HepG2 (cell line): ENCODE measurements at regions not wholly inside any gene's neighbourhood (a gene's known extent, or its start where the extent isn't known, plus 50 kb on each side); places are given as distances from the start of the nearest gene placed in this dataset.

Experiments
- ATAC-seq: fragments of 200-7000 bp; cut with Tn5 transposase; 3 replicates; pipeline ENCODE4 v1.9.1; 2020; ENCODE audit warnings: mild to moderate bottlenecking, moderate library complexity
- BruUV-seq: library from RNA; stranded (reverse); fragments of 400-500 nt; replicated peaks from 2 replicates; lab custom pipeline; 2021; lab: Mats Ljungman, UMichigan
- CTCF ChIA-PET: fragments of 300-600 bp; formaldehyde crosslinking; extraction: SDS; loops from one replicate; lab custom pipeline; 2021; ENCODE audit warnings: low total read pairs, inconsistent platforms, low intra/inter-chr PET ratio; lab: Yijun Ruan, JAX
- POLR2A ChIA-PET: fragments of 350-600 bp; sonication (Branson Sonifier 250); formaldehyde crosslinking; loops from one replicate; lab custom pipeline; 2020; ENCODE audit warnings: antibody characterized with exemption, inconsistent platforms; lab: Yijun Ruan, JAX
- DNase-seq: peaks from one replicate; pipeline ENCODE4 v3.0.0-alpha.2; 2015; ENCODE audit warnings: low spot score
- FAIRE-seq: peaks from 3 replicates; lab custom pipeline; 2011; peaks lifted over from hg19 to GRCh38; lab: Jason Lieb, UNC
- H2AFZ ChIP-seq: one replicate; pipeline ENCODE4 v1.6.1; 2011; ENCODE audit warnings: low read length, inconsistent platforms
- H3K27ac ChIP-seq: fragments of 300-600 bp; 3 replicates; pipeline ENCODE4 v1.8.0; 2011; ENCODE audit warnings: mixed run types, mild to moderate bottlenecking, mixed read lengths, low read length, inconsistent platforms; ENCODE audit not compliant: insufficient read depth; ENCODE audit errors: extremely low read length
- H3K27me3 ChIP-seq, 2 experiments: fragments of 200-600 bp in 1 of 2; 2 replicates in 1 of 2; 3 replicates in 1 of 2; pipeline versions ENCODE4 v1.6.0 to v1.8.0; 2011; ENCODE audit warnings: low read length in 2 of 2, mild to moderate bottlenecking in 2 of 2, moderate library complexity in 2 of 2, inconsistent platforms in 1 of 2; ENCODE audit not compliant: insufficient read depth in 2 of 2, control insufficient read depth in 1 of 2
- H3K36me3 ChIP-seq, 2 experiments: fragments of 200-600 bp in 1 of 2; replicated peaks in 1 of 2; 2 replicates in 1 of 2; 3 replicates in 1 of 2; pipeline versions ENCODE4 v1.5.1 to v1.8.0; 2011; ENCODE audit warnings: low read length in 2 of 2, inconsistent platforms in 1 of 2; ENCODE audit not compliant: insufficient read depth in 2 of 2, control insufficient read depth in 1 of 2
- H3K4me1 ChIP-seq: 2 replicates; pipeline ENCODE4 v1.5.1; 2012; ENCODE audit warnings: low read length, inconsistent platforms; ENCODE audit not compliant: insufficient read depth
- H3K4me2 ChIP-seq: 2 replicates; pipeline ENCODE4 v1.6.0; 2011; ENCODE audit warnings: low read depth, low read length, inconsistent platforms
- H3K4me3 ChIP-seq, 3 experiments: fragments of 200-600 bp in 1 of 3; sonication (generic), shearing (Covaris generic) in 1 of 3; replicated peaks in 1 of 3; 2 replicates each; pipeline ENCODE4 v1.5.1; 2011 to 2016; ENCODE audit warnings: low read length in 3 of 3, inconsistent platforms in 2 of 3, low read depth in 2 of 3, mild to moderate bottlenecking in 2 of 3, control low read depth in 1 of 3, mixed read lengths in 1 of 3; ENCODE audit not compliant: insufficient read depth in 1 of 3
- H3K79me2 ChIP-seq: one replicate; pipeline ENCODE4 v1.6.1; 2011; ENCODE audit warnings: low read length, inconsistent platforms; ENCODE audit not compliant: insufficient read depth
- H3K9ac ChIP-seq: 2 replicates; pipeline ENCODE4 v1.6.0; 2011; ENCODE audit warnings: mild to moderate bottlenecking, low read depth, low read length, inconsistent platforms; ENCODE audit not compliant: insufficient read depth
- H3K9me3 ChIP-seq: 2 replicates; pipeline ENCODE4 v1.5.1; 2012; ENCODE audit warnings: mild to moderate bottlenecking, low read length
- H4K20me1 ChIP-seq: 2 replicates; pipeline ENCODE4 v1.6.0; 2011; ENCODE audit warnings: inconsistent platforms, mild to moderate bottlenecking, low read length, moderate library complexity; ENCODE audit not compliant: insufficient read depth
- ATF7 ChIP-seq, 2 experiments: fragments of 450-650 bp in 1 of 2; sonication (generic) in 1 of 2; formaldehyde crosslinking in 1 of 2; IDR thresholded peaks; 2 replicates each; pipeline versions ENCODE4 v1.4.0 to v1.6.1; 2016 to 2020; ENCODE audit warnings: antibody characterized with exemption in 1 of 2, mild to moderate bottlenecking in 1 of 2, missing genetic modification reagents in 1 of 2
- CREM ChIP-seq, 2 experiments: sonication (generic) in 1 of 2; formaldehyde crosslinking in 1 of 2; IDR thresholded peaks; 2 replicates each; pipeline versions ENCODE4 v1.4.0 to v1.6.1; 2016 to 2020; ENCODE audit warnings: antibody characterized with exemption in 1 of 2, mild to moderate bottlenecking in 1 of 2, missing genetic modification reagents in 1 of 2
- FLYWCH1 ChIP-seq: sonication (generic); formaldehyde crosslinking; IDR thresholded peaks from 2 replicates; pipeline ENCODE4 v1.8.1; 2023; ENCODE audit warnings: mild to moderate bottlenecking, missing genetic modification reagents
- HDAC1 ChIP-seq: sonication (generic); formaldehyde crosslinking; IDR thresholded peaks from 2 replicates; pipeline ENCODE4 v1.5.1; 2020; ENCODE audit warnings: mild to moderate bottlenecking, missing genetic modification reagents
- HES4 ChIP-seq: sonication (generic); formaldehyde crosslinking; IDR thresholded peaks from 2 replicates; pipeline ENCODE4 v1.9.0; 2021; ENCODE audit warnings: mild to moderate bottlenecking, missing genetic modification reagents, borderline replicate concordance
- MEIS2 ChIP-seq: sonication (generic); formaldehyde crosslinking; IDR thresholded peaks from 2 replicates; pipeline ENCODE4 v1.9.0; 2021; ENCODE audit warnings: mild to moderate bottlenecking, missing genetic modification reagents
- NR3C1 ChIP-seq: sonication (generic); formaldehyde crosslinking; IDR thresholded peaks from 2 replicates; pipeline ENCODE4 v1.4.0; 2020; ENCODE audit warnings: missing genetic modification reagents
- PBX2 ChIP-seq: IDR thresholded peaks from 2 replicates; pipeline ENCODE4 v1.6.1; 2016; ENCODE audit warnings: control low read depth
- RAD21 ChIP-seq: fragments of 450-650 bp; formaldehyde crosslinking; IDR thresholded peaks from 2 replicates; pipeline ENCODE4 v1.5.0; 2020; ENCODE audit warnings: mild to moderate bottlenecking
- RCOR2 ChIP-seq: IDR thresholded peaks from 2 replicates; pipeline ENCODE4 v1.6.1; 2016; ENCODE audit warnings: missing biosample characterization, missing genetic modification reagents
- RORA ChIP-seq: sonication (generic); formaldehyde crosslinking; IDR thresholded peaks from 2 replicates; pipeline ENCODE4 v1.5.0; 2020; ENCODE audit warnings: mild to moderate bottlenecking, missing genetic modification reagents, moderate library complexity
- SMAD3 ChIP-seq: sonication (generic); formaldehyde crosslinking; IDR thresholded peaks from 2 replicates; pipeline ENCODE4 v1.4.0; 2020; ENCODE audit warnings: missing genetic modification reagents
- XBP1 ChIP-seq: sonication (generic); formaldehyde crosslinking; IDR thresholded peaks from 2 replicates; pipeline ENCODE4 v1.5.0; 2020; ENCODE audit warnings: missing genetic modification reagents
- ZFP41 ChIP-seq: sonication (generic); formaldehyde crosslinking; IDR thresholded peaks from 2 replicates; pipeline ENCODE4 v1.4.0; 2020; ENCODE audit warnings: mild to moderate bottlenecking, missing genetic modification reagents, borderline replicate concordance
- ZNF121 ChIP-seq: sonication (generic); formaldehyde crosslinking; IDR thresholded peaks from 2 replicates; pipeline ENCODE4 v1.5.0; 2020; ENCODE audit warnings: mild to moderate bottlenecking, missing genetic modification reagents
- ZNF335 ChIP-seq: sonication (generic); formaldehyde crosslinking; IDR thresholded peaks from 2 replicates; pipeline ENCODE4 v1.4.0; 2020; ENCODE audit warnings: missing genetic modification reagents
- ZNF343 ChIP-seq: sonication (generic); formaldehyde crosslinking; IDR thresholded peaks from 2 replicates; pipeline ENCODE4 v1.4.0; 2020; ENCODE audit warnings: mild to moderate bottlenecking, missing genetic modification reagents
- ZNF367 ChIP-seq: sonication (generic); formaldehyde crosslinking; IDR thresholded peaks from 2 replicates; pipeline ENCODE4 v1.4.0; 2020; ENCODE audit warnings: missing genetic modification reagents, borderline replicate concordance
- ZNF629 ChIP-seq: sonication (generic); formaldehyde crosslinking; conservative IDR thresholded peaks from 2 replicates; pipeline ENCODE4 v1.5.0; 2020; ENCODE audit warnings: missing genetic modification reagents
- WGBS: methylation state at CpG from one replicate; pipeline ENCODE4 v1.1.6; 2017; ENCODE audit warnings: low lambda C conversion rate; 5-methylcytosine and 5-hydroxymethylcytosine counted together
- in situ Hi-C: cut with HindIII; loops from 2 replicates; pipeline ENCODE4 v1.10.0; 2017; ENCODE audit warnings: low pct_unique_long_range_greater_than_20kb; ENCODE audit not compliant: extremely low pct_ligation_motif_present
- intact Hi-C: fragments of 100-400 bp; cut with micrococcal nuclease; formaldehyde crosslinking; loops from one replicate; pipeline ENCODE4 v1.10.0; 2022; ENCODE audit not compliant: unreplicated experiment

- H3K27ac ChIP-seq: no peak overlapping the region
- no peaks in the 10 kb centered on the region for H3K9me3 ChIP-seq
- BruUV-seq: no TSS peak
- CTCF ChIA-PET: no interaction called here
- no peaks in the 10 kb centered on the region for H3K4me1 ChIP-seq
- H3K36me3 ChIP-seq: no peaks in the 10 kb centered on the region
- H3K27me3 ChIP-seq: no peaks in the 10 kb centered on the region
- no peak for FAIRE-seq
- H2AFZ ChIP-seq: no peak overlapping the region
- intact Hi-C loops (no loop called here), in situ Hi-C loops (no loop called here)
- H3K9ac ChIP-seq: no peak overlapping the region
- DNase-seq: no peak
- under 1% methylated on average over 4 of the region's 4 CpGs for WGBS
- no peak overlapping the region for H3K4me3 ChIP-seq
- no peak for TF ChIP-seq RAD21 (CRISPR knock-in tag)
- no peak for TF ChIP-seq CREM (IDR thresholded peaks at IDR 0.05)
- no peak for TF ChIP-seq CREM (CRISPR knock-in tag; IDR thresholded peaks at IDR 0.05)
- TF ChIP-seq HDAC1 (CRISPR knock-in tag): no peak
- no peak for TF ChIP-seq HES4 (CRISPR knock-in tag)
- no peak for TF ChIP-seq ZNF335 (CRISPR knock-in tag)
- no peak for TF ChIP-seq ZFP41 (CRISPR knock-in tag)
- H3K79me2 ChIP-seq: no peaks in the 10 kb centered on the region
- POLR2A ChIA-PET: no interaction called here
- no peak for ATAC-seq
- H4K20me1 ChIP-seq: no peaks in the 10 kb centered on the region
- no peak overlapping the region for H3K4me2 ChIP-seq
Observed at GRCh38 chr2:145289946-145290345, 770.0 kb upstream of the ZEB2 start.

- DNase-seq: no peak
- 3% methylated on average over 3 of the region's 3 CpGs for WGBS
- no peak for ATAC-seq
- CTCF ChIA-PET: no interaction called here
- TF ChIP-seq ZNF121 (CRISPR knock-in tag) (no peak), RCOR2 (CRISPR knock-in tag) (no peak), ZNF367 (CRISPR knock-in tag) (no peak), ZNF629 (CRISPR knock-in tag) (no peak), ZNF343 (CRISPR knock-in tag) (no peak), SMAD3 (CRISPR knock-in tag) (no peak), PBX2 (CRISPR knock-in tag) (no peak), MEIS2 (CRISPR knock-in tag) (no peak), XBP1 (CRISPR knock-in tag) (no peak), RORA (no peak), ATF7 (IDR thresholded peaks at IDR 0.05) (no peak), ATF7 (CRISPR knock-in tag; IDR thresholded peaks at IDR 0.05) (no peak), FLYWCH1 (CRISPR knock-in tag) (no peak), NR3C1 (CRISPR knock-in tag) (no peak)
- Histone ChIP-seq H3K27me3 (no peaks in the 10 kb centered on the region), H3K4me2 (no peak overlapping the region), H3K9ac (no peak overlapping the region), H3K4me3 (no peak overlapping the region), H3K79me2 (no peaks in the 10 kb centered on the region), H2AFZ (no peak overlapping the region), H3K4me1 (no peaks in the 10 kb centered on the region), H4K20me1 (no peaks in the 10 kb centered on the region), H3K36me3 (no peaks in the 10 kb centered on the region), H3K27ac (no peak overlapping the region), H3K9me3 (no peaks in the 10 kb centered on the region)
- intact Hi-C loops: no loop called here
- no TSS peak for BruUV-seq
- FAIRE-seq: no peak
- POLR2A ChIA-PET: no interaction called here
- in situ Hi-C loops: no loop called here
Observed at GRCh38 chr2:145288650-145289496, 769.0 kb upstream of the ZEB2 start.
